GM19397 (cell line): ENCODE measurements at regions not wholly inside any gene's neighbourhood (a gene's known extent, or its start where the extent isn't known, plus 50 kb on each side); places are given as distances from the start of the nearest gene placed in this dataset.
"Not testable (repeated sequence)": the region's sequence is repeated elsewhere in the genome, so short reads cannot be mapped to it uniquely, and the experiment has no call there.

ENCODE experiments used
- ATAC-seq: cut with Tn5 transposase; IDR thresholded peaks from one replicate; pipeline ENCODE4 v1.9.1; 2021; ENCODE audit warnings: mild to moderate bottlenecking, moderate library complexity; ENCODE audit not compliant: unreplicated experiment

- ATAC-seq, result no peak
Measured at GRCh38 chr4:127448986-127449385, 183.8 kb upstream of the INTU start.

- ATAC-seq, result no peak
Measured at GRCh38 chr4:127449449-127449848, 183.3 kb upstream of the INTU start.

GRCh38 chr4:127450276-127450675 is 182.5 kb upstream of the INTU start:
- no peak for ATAC-seq

GRCh38 chr4:127463883-127464282 is 168.9 kb upstream of the INTU start:
- ATAC-seq, result no peak

GRCh38 chr4:127469542-127469941 is 163.2 kb upstream of the INTU start:
- no peak for ATAC-seq

GRCh38 chr4:127469959-127470809 is 162.6 kb upstream of the INTU start:
- no peak for ATAC-seq

- ATAC-seq, result not testable (repeated sequence)
Measured at GRCh38 chr4:127478271-127478670, 154.5 kb upstream of the INTU start.

- ATAC-seq, result no peak
Measured at GRCh38 chr4:127479031-127479622, 153.6 kb upstream of the INTU start.

GRCh38 chr4:127482049-127482448 is 150.7 kb upstream of the INTU start:
- ATAC-seq, result no peak

GRCh38 chr4:127484117-127484516 is 148.6 kb upstream of the INTU start:
- ATAC-seq, result no peak

- no peak for ATAC-seq
Measured at GRCh38 chr4:127486248-127486647, 146.5 kb upstream of the INTU start.

GRCh38 chr4:127491571-127491970 is 141.2 kb upstream of the INTU start:
- ATAC-seq, result no peak

- ATAC-seq, result not testable (repeated sequence)
Measured at GRCh38 chr4:127496875-127497274, 135.9 kb upstream of the INTU start.

- ATAC-seq, result no peak
Measured at GRCh38 chr4:127498366-127498765, 134.4 kb upstream of the INTU start.

GRCh38 chr4:127500242-127500641 is 132.5 kb upstream of the INTU start:
- no peak for ATAC-seq

GRCh38 chr4:127501103-127501502 is 131.7 kb upstream of the INTU start:
- ATAC-seq, result no peak

GRCh38 chr4:127503111-127503510 is 129.6 kb upstream of the INTU start:
- no peak for ATAC-seq

GRCh38 chr4:127505203-127505602 is 127.6 kb upstream of the INTU start:
- ATAC-seq, result no peak

GRCh38 chr4:127506283-127506682 is 126.5 kb upstream of the INTU start:
- no peak for ATAC-seq

GRCh38 chr4:127509155-127509554 is 123.6 kb upstream of the INTU start:
- no peak for ATAC-seq

- not testable (repeated sequence) for ATAC-seq
Measured at GRCh38 chr4:127512672-127513071, 120.1 kb upstream of the INTU start.

- ATAC-seq, result not testable (repeated sequence)
Measured at GRCh38 chr4:127515259-127515658, 117.5 kb upstream of the INTU start.
